Stimulated activated CD8-positive, alpha-beta memory T cell treated with anti-CD3 and anti-CD28 coated beads, Interleukin-4, amount 100 ng/mL, for 48 hours (primary cell): ENCODE measurements at regions not wholly inside any gene's neighbourhood (a gene's known extent, or its start where the extent isn't known, plus 50 kb on each side); places are given as distances from the start of the nearest gene placed in this dataset.

Source experiments
- DNase-seq: peaks from one replicate; pipeline ENCODE4 v3.0.0-alpha.2; 2020

DNA sequence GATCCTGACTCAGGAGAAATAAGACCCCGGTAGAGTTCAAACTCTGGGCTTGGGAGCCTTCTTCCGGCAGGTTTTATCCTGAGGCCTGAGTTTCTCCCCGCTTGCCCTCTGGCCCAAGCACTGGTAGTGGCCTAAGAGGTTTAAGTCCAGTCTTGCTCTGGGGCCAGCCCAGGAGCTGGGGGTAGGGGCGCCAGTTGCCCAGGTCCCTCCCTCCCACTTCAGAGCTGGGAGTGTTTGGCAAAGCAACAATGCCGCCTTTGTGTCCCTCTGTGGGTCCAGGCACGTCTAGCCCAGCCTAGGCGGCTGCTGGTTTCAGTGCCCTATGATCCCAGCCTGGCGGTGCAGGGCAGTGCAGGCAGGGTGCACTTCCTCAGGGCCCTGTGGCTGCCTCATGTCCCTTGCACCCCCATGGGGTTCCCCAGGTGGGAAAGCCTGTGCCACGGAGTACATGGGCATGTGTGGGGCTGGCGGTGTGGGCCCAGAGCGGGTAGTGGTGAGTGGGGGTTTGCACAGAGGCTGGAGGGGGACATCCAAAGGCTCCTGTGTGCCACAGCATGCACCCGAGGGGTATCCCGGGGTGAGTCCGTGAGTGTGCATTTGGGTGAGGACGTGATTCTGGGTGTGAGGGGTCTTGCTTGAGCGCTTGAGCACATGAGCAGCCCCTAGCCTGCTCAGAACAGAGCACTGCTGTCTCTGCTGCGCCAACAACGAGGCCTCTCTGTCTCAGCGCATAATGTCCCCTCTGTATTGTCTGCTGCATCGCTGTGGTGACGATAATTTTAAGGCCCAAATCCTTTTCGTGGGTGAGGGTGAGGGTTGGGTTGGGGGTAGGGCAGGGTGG is 61.7 kb upstream of the PSD2 start:
- no peak for DNase-seq

DNA sequence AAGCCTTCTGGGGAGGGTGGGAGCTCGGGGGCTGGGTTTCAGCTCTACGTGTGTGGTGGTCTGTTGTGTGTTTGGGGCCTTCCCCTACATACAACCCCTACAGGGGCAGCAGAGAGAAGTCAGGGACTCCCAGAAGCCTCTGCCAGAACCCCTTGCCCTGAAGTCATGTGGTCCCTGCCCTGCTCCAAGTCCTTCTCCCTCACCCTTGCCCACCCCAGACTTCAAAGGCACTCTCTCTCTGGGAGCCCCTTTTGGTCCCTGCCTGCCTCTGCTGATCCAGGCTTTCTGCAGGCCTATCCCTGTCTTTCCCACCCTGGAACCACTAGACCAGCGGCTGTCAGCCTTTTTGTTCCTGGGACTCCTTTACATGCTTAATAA is 61.1 kb upstream of the PSD2 start:
- no peak for DNase-seq

DNA sequence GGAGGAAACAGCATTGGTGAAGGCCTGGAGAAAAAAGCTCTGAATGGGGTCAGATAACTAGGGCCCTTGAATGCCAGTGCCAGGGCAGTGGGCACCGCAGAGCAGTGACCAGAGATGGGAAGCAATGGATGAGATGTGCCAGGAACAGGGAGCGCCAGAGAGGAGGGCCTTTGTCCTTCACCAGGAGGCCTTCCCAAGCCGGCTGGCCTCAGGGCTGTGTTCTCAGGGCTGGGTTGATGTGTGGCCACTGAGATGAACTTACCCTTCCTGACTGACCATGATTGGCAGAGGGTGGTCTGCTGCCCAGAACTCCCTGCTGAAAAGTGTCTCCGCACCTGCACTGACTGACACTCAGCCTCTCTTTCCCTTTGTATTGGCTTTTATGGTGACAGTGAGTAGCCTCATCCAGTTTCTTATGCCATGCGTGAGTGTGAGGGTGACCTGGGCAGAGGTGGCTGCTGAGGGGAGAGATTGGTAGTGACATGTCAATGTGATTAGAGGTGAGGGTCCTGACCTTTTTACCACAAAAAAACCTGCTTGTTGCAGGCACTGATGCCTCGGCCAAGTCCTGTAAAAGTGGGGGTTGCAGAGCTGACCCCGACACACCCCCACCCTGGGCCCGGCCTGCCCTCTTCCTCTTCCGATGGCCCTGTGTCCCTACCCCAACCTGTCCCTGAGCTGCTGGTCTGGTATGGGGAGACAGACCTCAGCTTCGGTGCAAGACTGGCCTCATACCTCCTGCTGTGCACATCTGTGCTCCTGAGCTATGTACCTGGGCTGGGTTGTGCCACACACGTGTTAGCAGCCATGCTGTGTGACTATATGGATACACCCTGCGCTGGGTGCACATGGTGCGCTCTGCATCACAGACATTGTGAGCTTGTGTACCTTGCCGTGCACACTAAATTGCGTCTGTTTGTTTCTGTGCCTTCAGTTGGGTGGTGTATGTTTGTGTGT is 57.1 kb upstream of the PSD2 start:
- no peak for DNase-seq

DNA sequence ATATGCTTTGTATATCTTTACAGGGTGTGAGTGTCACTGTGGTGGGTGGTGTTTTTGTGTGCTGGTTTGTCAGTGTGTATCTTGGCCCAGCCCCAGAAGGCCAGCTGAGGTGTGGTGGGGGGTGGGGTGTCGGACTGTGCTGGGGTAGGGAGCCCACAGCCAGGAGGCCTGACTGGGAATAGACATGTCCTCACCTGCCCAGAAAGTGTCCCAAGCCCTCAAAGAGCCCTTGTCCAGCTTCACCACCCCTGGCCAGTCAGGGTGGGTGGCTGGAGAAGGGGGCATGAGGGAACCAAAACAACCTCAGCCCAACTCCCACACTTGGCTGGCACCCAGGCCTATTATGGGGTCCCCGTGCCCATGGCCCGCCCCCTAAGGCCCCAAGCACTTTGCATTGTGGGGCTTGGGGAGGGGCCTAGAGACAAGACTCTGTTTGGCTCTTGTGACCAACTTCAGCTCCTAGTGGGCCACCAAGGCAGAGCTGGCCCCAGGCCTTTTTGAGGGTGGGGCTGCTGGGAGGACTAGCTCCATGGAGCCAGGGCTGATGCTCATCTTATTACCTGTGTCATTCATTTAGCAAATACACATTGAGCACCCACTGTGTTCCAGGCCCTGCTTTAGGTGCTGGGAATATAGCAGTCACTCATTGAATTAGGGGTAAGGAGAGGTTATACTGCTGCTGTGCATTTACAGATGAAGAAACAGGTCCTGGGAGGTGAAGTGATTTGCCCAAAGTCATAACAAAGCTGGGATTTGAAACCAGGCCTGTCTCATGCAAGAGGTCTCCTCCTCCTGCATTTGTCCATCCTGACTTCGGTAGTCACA is 56.2 kb upstream of the PSD2 start:
- DNase-seq = no peak

DNA sequence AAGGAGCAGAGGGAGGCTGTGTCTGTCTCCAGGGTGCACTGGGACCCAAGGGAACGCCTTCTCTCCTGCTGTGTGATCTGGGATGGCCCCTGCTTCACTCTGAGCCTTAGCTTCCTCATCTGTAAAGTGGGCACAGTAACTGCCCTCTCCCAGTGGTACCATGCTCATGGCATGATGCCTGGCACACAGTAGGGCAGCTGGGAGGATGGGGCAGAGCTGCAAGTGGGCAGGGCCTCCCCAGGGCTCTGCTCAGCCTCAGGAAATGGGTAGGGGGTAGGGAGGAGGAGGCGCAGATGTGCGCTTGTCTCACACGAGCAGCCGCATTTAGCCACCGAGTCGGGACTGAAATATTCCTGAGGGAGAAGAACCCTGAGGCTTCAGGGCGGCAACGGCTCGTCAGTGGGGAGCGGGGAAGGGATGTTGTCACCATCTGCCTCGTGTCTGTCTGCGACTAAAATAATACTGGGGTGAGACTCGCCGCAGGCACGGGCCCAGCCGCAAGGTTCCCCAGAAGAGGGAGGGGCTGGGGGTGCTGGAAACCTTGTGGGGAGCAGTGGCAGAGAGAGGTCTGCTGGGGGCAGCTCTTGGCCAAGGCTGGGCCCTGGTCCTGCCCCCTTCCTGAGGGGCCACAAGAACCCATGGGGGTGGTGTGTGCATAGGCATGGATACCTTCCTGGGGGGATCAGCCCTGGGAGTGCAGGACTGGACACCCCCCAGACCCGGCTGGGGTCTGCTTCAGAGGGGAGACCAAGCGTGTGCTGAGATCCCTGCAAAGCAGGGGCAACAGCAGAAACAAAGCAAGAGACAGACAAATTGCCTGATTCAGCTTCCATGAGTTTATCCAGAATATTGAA is 55.2 kb upstream of the PSD2 start:
- DNase-seq = no peak

DNA sequence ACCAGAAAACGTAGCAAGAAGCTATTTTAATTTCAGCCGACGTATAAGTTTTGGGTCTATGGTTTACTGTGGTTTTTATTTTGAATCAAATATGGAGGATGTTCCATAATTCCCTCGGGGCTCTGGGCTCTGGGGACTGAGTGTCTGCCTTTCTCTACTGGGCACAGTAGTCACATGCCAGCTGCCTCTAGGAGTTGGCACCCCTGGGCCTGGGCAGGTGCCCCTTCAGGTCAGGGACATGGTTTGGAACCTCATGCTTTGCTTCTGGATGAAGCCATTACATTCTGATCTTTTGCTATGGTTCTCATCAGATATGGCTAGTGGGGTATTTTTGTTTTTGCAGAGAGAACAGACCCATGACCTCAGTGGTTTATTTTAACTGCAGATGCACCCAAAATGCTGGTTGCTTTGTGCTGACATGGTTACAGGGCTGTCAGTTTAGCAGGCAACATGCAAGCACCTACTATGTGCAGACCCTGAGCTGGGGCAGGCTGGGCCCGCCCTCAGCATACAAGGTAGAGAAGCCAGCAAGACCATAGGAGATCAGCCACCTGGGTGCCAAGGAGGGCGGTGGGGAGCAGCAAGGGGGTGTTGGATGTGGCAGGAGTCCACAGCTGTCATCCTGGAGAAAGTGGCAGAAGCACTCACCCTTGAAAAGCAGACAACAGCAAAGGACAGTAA is 54.5 kb upstream of the PSD2 start:
- DNase-seq = no peak

DNA sequence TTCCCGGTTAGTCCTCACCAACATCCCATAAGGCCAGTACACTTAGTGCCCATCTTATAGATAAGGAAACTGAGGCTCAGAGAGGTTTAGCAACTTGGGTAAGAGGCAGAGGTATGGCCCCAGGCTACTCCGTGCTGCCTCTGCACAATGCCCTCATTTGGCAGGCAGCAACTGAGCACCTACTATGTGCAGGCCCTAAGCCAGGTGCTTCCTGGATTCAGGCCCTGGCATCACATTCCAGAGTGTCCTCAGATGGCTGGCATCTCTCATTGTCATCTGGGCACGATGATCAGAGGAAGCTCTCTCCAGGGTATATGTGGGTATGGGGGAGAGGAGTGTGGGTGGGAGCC is 53.8 kb upstream of the PSD2 start:
- DNase-seq = no peak

DNA sequence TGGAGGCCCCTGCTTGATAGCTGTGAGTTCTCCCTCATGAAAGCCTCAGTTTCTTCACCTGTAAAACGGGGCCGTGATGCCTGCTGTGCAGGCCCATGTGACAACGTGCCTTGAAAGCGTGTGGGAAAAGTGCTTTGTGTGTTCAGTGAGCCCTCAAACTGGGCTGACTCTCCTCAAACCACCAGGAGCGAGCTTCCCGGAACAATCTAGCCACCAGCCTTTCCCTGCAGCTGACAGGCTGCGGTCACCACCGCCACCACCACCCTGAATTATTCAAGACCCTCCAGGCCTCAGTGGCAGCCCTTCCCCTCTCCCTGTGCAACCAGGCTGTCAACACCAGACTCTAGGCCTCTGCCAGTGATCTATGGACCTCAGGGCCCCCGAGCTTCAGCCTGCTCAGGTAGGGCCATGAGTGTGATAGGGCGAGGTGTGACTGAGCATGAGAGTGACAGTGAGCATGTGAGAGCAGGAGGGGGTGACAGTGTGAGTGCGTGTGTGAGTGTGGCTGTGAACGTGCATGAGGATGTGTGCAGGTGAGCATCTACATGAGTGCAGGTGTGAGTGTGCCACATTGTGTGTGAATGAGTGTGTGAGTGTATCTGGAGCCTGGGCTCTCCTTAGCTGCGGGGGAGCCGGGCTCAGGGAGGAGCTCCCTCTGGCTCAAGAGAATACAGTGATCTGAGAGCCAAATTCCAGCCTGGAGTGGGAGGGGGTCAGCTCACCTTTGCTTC is 53.3 kb upstream of the PSD2 start:
- DNase-seq = no peak

DNA sequence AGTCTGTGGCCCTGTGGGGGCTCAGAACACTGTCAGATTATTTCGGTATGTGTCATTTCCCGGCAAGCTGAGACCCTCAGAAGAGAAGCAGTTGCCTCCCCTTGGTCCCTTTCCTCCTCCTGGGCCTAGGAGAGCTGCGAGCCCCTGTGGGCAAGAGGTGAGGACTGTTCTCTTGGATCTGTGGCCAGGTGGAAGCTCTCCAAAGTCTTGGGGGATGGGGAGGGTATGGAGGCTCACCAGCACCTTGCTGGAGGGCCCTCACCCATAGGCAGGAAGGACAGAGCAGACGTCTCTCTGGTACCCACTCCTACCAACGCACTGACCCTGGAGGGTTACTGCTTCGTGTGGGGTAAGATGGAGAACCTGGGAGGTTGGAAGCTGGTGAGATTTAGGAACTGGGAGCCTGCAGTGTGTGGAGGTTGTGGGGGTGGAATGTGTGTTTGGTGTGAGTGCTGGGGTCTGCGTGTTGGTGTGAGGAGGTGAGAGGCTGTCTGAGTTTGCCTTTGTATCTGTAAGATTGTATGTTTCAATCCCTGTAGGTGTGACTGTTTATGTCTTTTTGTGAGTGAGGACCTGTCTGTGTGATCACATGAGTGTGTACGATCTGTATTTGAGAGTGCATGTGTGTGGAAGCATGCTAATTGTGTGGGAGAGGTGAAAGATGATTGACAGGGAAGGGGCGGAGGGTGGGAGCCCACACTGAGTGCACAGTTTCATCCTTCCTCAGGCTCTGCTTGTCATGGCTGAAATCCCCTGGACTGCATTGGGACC is 52.4 kb upstream of the PSD2 start:
- DNase-seq = no peak

DNA sequence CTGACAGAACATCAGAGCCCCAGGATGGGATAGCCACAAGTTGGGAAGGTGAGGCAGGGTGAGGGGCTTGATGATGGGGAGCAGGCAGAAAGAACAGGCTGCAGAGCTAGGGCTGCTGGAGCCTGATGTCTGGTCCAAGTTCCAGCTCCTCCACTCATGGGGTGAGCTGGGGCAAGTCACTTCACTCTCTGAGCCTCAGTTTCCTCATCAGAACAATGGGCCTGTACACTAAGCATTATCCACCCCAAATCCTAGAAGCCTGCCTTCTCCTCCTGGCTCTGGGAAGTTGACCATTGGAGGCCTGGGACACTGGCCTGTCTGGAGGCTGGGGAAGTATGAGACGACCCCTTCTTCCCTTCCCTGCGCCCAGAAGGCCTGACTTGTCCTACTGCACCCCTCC is 51.8 kb upstream of the PSD2 start:
- DNase-seq = no peak

DNA sequence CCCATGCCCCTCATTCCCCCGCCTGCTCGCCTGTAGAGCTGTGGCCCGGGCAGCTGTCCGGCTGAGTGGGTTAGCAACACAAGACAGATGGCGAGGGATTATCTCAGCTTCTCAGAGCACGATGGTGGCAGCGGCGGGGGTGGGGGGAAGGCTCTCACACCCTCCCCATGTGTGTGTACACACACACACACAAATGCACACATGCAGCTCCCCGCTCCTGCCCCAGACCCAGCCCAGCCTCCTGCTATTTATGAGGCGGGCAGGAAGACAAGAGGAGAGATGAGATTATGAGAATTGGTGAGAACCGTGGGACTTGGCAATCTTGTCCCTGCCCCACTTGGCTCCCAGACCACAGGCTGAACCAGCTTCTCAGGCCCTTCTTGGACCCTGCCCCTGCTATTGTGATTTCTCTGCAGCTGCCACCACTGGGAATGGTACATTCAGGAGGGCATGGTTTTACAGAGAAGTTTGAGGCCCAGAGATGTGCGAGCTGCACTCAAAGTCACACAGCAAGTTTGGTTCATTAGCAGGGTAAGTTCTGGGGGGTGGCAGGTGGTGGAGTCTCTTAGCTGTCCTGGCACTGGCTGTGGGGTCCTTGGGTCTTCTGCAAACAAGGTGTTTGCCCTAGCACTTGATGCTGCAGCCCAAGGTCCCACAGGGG is 51.0 kb upstream of the PSD2 start:
- no peak for DNase-seq

DNA sequence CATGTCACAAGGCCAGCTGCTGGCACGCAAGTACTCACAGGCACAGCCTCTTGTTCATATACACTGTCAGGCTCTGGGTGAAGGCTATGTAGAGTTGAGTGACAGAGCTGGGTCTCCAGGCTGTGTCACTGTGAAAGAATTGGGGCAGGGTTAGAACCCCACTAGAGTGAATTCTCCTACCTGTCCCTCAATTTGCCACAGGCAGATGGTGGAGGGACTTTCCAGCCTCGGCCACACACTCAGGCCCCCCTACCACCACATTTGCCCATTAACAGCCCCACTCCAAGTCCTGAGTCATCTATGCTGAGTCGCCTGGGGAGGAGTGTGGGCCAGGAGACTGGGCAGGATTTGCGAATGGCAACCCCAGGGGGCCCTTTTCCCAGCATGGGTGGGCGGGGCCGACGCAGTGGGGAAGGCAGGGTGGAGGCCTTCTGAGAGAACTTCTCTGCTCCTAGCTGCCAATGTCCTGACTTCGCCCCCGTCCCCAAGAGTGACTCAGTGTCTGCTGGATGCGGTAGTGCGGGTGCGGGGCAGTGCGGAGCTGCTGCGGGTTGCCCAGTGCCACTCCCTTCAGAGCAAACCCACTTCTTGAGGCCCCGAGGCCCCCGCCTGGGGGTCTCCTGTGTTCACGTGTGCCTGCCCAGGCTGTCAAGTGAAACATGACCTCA is 50.3 kb upstream of the PSD2 start:
- DNase-seq = peak; percentile 69

DNA sequence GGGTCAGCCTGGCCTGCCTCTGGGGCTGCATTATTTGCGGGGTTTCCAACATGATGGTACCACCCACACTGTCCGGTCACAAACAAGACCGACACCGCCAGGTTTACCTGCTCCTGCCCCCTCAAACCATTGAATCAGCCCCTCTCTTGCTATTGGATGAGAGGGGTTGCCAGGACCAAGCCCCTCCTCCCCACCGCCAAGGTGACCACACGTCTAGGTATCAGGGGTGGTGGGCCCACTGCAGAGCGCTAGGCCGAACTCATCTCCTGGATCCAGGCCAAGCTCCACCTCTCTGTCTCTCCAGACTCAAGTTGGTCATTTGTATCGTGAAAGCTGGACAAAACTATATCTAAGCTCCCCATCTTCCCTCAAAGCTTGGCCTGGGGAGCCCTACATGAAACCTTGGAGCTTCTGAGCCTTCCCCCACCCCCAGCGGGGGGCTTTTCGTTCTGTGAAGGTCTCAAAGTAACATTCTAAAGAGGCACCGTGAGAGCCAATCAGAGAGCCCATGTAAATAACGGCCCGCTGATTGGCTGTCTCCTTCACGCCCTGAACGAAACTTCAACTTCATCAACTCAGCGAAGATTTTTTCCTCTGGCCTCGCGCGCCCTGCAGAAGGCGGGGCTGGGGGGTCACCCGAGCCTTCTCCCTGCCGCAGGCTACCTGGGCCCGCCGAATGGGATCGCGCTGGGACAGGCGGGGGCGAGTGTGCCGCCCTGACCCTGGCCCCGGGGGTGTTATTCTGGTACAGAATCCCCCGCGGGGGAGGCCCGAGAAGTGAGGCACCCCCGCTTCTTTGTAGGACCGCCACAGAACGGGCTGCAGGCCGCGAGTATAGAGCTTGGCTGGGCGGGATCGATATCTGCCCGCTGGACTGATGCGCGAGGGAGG is 49.6 kb upstream of the PSD2 start:
- peak; percentile 66 for DNase-seq
